Skeletal muscle satellite cell (primary cell): ENCODE measurements at regions not wholly inside any gene's neighbourhood (a gene's known extent, or its start where the extent isn't known, plus 50 kb on each side); places are given as distances from the start of the nearest gene placed in this dataset. TPM values are rescaled to one million over a fixed set of nuclear protein-coding genes. Genes with fewer than 3 reads are reported as not detected.

Source experiments
- H3K27me3 ChIP-seq: 2 replicates; pipeline ENCODE4 v1.7.0; 2013; ENCODE audit warnings: low read length; ENCODE audit not compliant: control insufficient read depth, insufficient read depth
- H3K36me3 ChIP-seq: 2 replicates; pipeline ENCODE4 v1.7.0; 2013; ENCODE audit warnings: mild to moderate bottlenecking, control low read depth, low read length; ENCODE audit not compliant: insufficient read depth
- H3K4me1 ChIP-seq: 2 replicates; pipeline ENCODE4 v1.7.0; 2013; ENCODE audit warnings: low read length; ENCODE audit not compliant: control insufficient read depth, insufficient read depth
- H3K4me2 ChIP-seq: 2 replicates; pipeline ENCODE4 v1.7.0; 2013; ENCODE audit warnings: mild to moderate bottlenecking, low read length
- H3K4me3 ChIP-seq: 2 replicates; pipeline ENCODE4 v1.7.0; 2013; ENCODE audit warnings: low read length
- H3K9ac ChIP-seq: 2 replicates; pipeline ENCODE4 v1.7.0; 2013; ENCODE audit warnings: mild to moderate bottlenecking, low read depth, low read length, moderate library complexity
- H3K9me3 ChIP-seq: replicated peaks from 2 replicates; pipeline ENCODE4 v1.7.0; 2013; ENCODE audit warnings: mild to moderate bottlenecking, control low read depth, low read length
- small RNA-seq: library from RNA; depleted of rRNA; stranded (forward); fragments of <200 nt; gene quantifications from one replicate; pipeline ENCODE3, GENCODE V24; 2012

GRCh38 chr1:68285046-68285445 lies 52.7 kb upstream of the WLS start:
- Histone ChIP-seq H3K36me3 (no peaks in the 10 kb centered on the region), H3K4me2 (no peak overlapping the region), H3K4me3 (no peak overlapping the region), H3K4me1 (no peaks in the 10 kb centered on the region), H3K9me3 (no peaks in the 10 kb centered on the region), H3K27me3 (no peaks in the 10 kb centered on the region), H3K9ac (no peak overlapping the region)

- no peak overlapping the region for H3K9ac ChIP-seq
- H3K4me2 ChIP-seq: no peak overlapping the region
- H3K4me1 ChIP-seq: no peaks in the 10 kb centered on the region
- no peaks in the 10 kb centered on the region for H3K27me3 ChIP-seq
- H3K4me3 ChIP-seq: no peak overlapping the region
- no peaks in the 10 kb centered on the region for H3K36me3 ChIP-seq
- H3K9me3 ChIP-seq: no peaks in the 10 kb centered on the region
These were observed 49.8 kb upstream of the WLS start for GRCh38 chr1:68281946-68282615.

Small RNAs in the stretch of these regions (small RNA-seq; reads per million reads assigned to genes)
- gene COX6B1P7: not detected
